Endothelial cell of umbilical vein (primary cell): ENCODE measurements at regions not wholly inside any gene's neighbourhood (a gene's known extent, or its start where the extent isn't known, plus 50 kb on each side); places are given as distances from the start of the nearest gene placed in this dataset.

Source experiments
- EZH2 ChIP-seq: IDR thresholded peaks from 2 replicates; pipeline ENCODE4 v1.6.1; 2012; ENCODE audit warnings: borderline replicate concordance, low read depth, mild to moderate bottlenecking, moderate library complexity, low read length, inconsistent platforms; ENCODE audit not compliant: severe bottlenecking
- POLR2A ChIP-seq: IDR thresholded peaks from 2 replicates; pipeline ENCODE4 v1.6.1; 2012; ENCODE audit warnings: low read depth, mild to moderate bottlenecking, control low read depth, low read length
- POLR2AphosphoS5 ChIP-seq: IDR thresholded peaks from 2 replicates; pipeline ENCODE4 v1.6.1; 2012; ENCODE audit warnings: low read depth, mild to moderate bottlenecking, control low read depth, low read length, moderate library complexity; ENCODE audit not compliant: insufficient read depth

DNA sequence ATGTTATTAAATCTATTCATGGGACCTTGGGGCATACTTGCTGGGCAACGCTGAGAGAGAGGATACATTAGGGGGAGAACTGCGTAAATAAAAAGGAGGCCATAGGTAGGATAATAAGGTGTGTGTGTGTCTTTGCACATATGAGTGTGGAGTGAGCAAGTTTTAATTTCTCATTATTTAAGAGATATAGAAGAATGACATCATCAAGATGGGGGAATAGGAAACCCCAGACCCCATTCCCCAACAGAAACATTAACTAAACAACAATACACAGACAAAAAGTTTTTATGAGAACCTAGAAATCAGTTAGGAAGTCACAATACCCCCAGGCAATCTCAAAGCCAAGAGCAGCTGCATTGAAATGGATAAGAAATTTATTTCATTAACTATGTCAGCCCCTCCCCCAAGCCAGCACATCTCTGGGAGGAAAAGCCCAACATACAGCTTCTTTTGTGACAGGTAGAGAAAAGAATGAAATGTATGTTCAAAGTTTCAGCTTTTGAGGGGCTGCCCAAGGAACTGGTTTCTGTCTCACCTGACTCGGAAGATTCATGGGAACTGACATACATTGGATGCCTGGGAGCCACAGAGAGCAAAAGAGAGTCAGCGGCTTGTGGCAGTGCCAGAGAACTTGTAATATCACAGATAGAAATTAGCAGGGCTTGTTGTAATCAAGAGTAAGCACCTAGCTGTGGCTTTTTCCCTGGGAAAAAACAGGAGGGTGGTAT lies 234.3 kb upstream of the NFIA start:
- no peak for TF ChIP-seq POLR2AphosphoS5
- no peak for TF ChIP-seq EZH2
- no peak for TF ChIP-seq POLR2A
